ENCODE measurements at regions not wholly inside any gene's neighbourhood (a gene's known extent, or its start where the extent isn't known, plus 50 kb on each side); places are given as distances from the start of the nearest gene placed in this dataset.

- H3K4me3 ChIP-seq = no peak overlapping the region
- no peaks in the 10 kb centered on the region for H3K27me3 ChIP-seq (ENCODE audit: low read depth)
- TF ChIP-seq, protein P1, sequence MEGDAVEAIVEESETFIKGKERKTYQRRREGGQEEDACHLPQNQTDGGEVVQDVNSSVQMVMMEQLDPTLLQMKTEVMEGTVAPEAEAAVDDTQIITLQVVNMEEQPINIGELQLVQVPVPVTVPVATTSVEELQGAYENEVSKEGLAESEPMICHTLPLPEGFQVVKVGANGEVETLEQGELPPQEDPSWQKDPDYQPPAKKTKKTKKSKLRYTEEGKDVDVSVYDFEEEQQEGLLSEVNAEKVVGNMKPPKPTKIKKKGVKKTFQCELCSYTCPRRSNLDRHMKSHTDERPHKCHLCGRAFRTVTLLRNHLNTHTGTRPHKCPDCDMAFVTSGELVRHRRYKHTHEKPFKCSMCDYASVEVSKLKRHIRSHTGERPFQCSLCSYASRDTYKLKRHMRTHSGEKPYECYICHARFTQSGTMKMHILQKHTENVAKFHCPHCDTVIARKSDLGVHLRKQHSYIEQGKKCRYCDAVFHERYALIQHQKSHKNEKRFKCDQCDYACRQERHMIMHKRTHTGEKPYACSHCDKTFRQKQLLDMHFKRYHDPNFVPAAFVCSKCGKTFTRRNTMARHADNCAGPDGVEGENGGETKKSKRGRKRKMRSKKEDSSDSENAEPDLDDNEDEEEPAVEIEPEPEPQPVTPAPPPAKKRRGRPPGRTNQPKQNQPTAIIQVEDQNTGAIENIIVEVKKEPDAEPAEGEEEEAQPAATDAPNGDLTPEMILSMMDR (IDR thresholded peaks at IDR 0.05; ENCODE audit: borderline replicate concordance) = no peak
- no peak for DNase-seq
- no peak overlapping the region for H3K27ac ChIP-seq (replicated peaks)
- H3K4me1 ChIP-seq = peaks cover 5% of the 10 kb centered on the region
- intact Hi-C loops (cut with micrococcal nuclease) = no loop called here
- H3K36me3 ChIP-seq = peaks cover 3% of the 10 kb centered on the region
- no peaks in the 10 kb centered on the region for H3K9me3 ChIP-seq (replicated peaks)
Observed at GRCh38 chr22:26743149-26743548, 85.8 kb downstream of the MIAT start.

DNA sequence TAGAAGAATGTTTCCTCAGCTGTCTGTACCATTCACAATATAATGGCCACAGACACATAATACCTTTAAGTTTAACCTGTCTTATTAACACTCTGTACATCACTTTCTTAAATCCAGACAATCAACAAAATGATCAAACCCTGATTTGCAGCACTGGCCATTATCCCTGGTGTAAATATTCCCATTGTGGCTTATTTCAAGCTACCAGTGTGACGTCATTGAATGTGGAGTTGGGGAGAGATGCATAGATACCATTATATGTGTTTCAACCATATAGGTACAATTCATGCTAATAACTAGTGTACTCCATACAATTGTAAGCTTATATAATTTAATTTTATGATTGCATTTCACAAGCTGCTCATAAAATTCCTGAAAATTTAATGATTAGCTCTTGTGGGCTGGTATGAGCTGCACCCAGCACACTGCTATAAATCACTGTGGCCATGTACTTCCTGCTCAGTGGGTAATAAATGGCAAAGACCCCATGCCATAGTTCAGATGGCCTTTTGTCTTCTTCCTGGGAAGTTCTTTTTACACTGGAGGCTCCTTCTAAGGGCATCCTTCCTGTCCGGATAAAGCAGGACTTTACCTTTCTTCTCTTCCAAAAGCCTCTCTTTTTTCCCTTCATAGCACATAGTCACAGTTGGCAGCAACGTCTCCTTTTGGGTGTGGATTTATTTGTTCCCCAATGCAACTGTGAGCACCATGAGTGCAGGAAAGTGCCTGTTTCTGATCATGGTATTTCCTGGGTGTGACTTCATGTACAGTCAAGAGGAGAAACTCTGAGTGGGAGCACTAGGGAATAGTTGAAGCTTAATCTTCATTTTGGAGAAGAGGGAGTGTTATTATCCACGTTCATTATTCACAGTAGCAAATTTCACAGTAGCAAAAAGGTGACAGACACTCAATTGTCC, 87.8 kb downstream of the MIAT start:
- H3K36me3 ChIP-seq = peaks cover 3% of the 10 kb centered on the region
- H3K27me3 ChIP-seq (ENCODE audit: low read depth) = no peaks in the 10 kb centered on the region
- DNase-seq = no peak
- TF ChIP-seq, protein P1 (IDR thresholded peaks at IDR 0.05; ENCODE audit: borderline replicate concordance) = no peak
- no peaks in the 10 kb centered on the region for H3K9me3 ChIP-seq (replicated peaks)
- intact Hi-C loops (cut with micrococcal nuclease) = no loop called here
- peaks cover 5% of the 10 kb centered on the region for H3K4me1 ChIP-seq
- no peak overlapping the region for H3K27ac ChIP-seq (replicated peaks)
- H3K4me3 ChIP-seq = no peak overlapping the region

DNA sequence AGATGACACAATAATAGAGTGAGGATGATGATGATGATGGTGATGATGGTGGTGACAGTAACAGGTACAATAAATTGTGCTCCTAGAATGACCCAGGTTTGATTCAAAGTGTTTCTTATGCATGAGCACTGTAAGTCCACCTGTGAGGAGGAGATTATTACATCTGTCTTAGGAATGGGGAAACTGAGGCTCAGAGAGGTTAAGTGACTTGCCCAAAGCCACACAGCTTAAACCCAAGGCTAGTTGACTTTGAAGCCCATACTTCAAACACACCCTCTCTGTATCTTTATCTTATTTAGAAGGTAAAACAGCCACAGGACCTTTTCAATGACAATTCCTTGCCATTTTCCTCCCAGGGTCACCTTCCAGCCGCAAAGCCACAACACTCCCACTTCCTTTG, 88.9 kb downstream of the MIAT start:
- no peak overlapping the region for H3K27ac ChIP-seq (replicated peaks)
- H3K36me3 ChIP-seq = peaks cover under 1% of the 10 kb centered on the region
- H3K27me3 ChIP-seq (ENCODE audit: low read depth) = no peaks in the 10 kb centered on the region
- H3K4me1 ChIP-seq = peaks cover 5% of the 10 kb centered on the region
- no peaks in the 10 kb centered on the region for H3K9me3 ChIP-seq (replicated peaks)
- no peak overlapping the region for H3K4me3 ChIP-seq
- TF ChIP-seq, protein P1 (IDR thresholded peaks at IDR 0.05; ENCODE audit: borderline replicate concordance) = no peak
- no peak for DNase-seq
- intact Hi-C loops (cut with micrococcal nuclease) = no loop called here

DNA sequence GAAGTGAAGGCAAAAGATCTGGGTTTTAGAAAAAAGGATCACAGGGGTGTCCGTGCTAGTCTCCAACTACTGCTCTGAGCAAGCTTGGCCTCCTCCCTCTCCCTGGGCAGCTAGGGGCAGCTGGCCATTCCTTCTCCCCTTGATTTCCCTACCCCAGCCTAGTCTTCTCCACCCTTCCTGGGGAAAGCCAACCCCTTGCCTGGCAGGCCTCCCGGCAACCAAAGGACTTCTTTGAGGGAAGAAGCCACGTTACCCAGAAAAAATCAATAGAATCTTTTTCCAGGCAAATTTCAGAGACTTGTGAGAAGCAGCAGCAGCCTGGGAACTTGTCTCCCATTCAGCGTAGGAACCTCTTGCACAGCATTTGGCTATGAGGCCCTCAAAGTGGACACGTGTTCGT, 91.5 kb downstream of the MIAT start:
- DNase-seq = no peak
- H3K4me3 ChIP-seq = no peak overlapping the region
- no peaks in the 10 kb centered on the region for H3K36me3 ChIP-seq
- no peaks in the 10 kb centered on the region for H3K27me3 ChIP-seq (ENCODE audit: low read depth)
- intact Hi-C loops (cut with micrococcal nuclease) = no loop called here
- peaks cover 5% of the 10 kb centered on the region for H3K4me1 ChIP-seq
- TF ChIP-seq, protein P1 (IDR thresholded peaks at IDR 0.05; ENCODE audit: borderline replicate concordance) = no peak
- H3K9me3 ChIP-seq (replicated peaks) = peaks cover 10% of the 10 kb centered on the region
- H3K27ac ChIP-seq (replicated peaks) = no peak overlapping the region

- Histone ChIP-seq H3K27ac (replicated peaks) (no peak overlapping the region), H3K9me3 (replicated peaks) (peaks cover 10% of the 10 kb centered on the region), H3K4me3 (no peak overlapping the region), H3K4me1 (no peaks in the 10 kb centered on the region), H3K36me3 (no peaks in the 10 kb centered on the region), H3K27me3 (ENCODE audit: low read depth) (no peaks in the 10 kb centered on the region)
- DNase-seq = no peak
- TF ChIP-seq, protein P1 (IDR thresholded peaks at IDR 0.05; ENCODE audit: borderline replicate concordance) = no peak
- intact Hi-C loops (cut with micrococcal nuclease) = no loop called here
Observed at GRCh38 chr22:26751217-26751616, 93.8 kb downstream of the MIAT start.

Data from left ventricle myocardium inferior (tissue), 1 donor.